ENCODE measurements at regions not wholly inside any gene's neighbourhood (a gene's known extent, or its start where the extent isn't known, plus 50 kb on each side); places are given as distances from the start of the nearest gene placed in this dataset.
A peak's percentile ranks its signal among the peaks of the same experiment; 100 is the strongest.
"Not testable (repeated sequence)": the region's sequence is repeated elsewhere in the genome, so short reads cannot be mapped to it uniquely, and the experiment has no call there.

DNA sequence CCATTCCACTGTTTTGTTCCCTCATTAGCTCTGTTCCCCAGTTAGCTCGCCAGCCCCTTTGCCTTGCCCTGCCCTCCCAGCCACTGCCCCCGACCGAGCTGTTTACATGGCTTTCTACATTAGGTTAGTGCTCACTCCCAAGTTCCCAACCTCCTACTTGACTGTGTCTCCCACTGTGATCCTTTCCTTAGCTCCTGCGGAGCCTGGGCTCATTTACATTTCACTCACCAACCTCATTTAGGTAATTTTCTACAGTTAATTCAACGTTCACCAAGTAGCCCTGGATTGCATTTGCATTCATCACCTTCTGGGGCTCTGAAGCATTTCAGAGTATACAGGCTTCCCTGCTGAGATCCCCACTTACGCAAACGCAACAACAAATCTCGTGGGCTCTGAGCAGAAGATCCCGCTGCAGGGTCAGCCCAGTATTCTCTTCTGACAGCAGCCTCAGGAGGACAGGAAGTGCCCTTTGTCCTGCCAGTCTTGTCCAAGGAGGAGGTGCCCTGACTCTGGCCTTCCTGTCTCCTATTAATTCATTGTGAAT is 325.8 kb upstream of the CCL2 start:
- H3K27ac ChIP-seq = no peak overlapping the region
- 0 to 52% (median 19%) methylated on average over 1 to 5 of the region's 9 CpGs; no CpG with 5 or more reads in 2 of the 10 experiments for WGBS, 10 experiments
- no peak overlapping the region for H3K4me3 ChIP-seq
- peaks cover 0 to 19% of the 10 kb centered on the region in 2 donors for H3K4me1 ChIP-seq (replicated peaks in 1 of 2)
- peak in 4 of 8 experiments; percentile 21 to 60 (median 32) for ATAC-seq (replicated peaks in 6 of 8)
- in situ Hi-C loops (cut with MboI; ENCODE audit: low pct_unique_long_range_greater_than_20kb in 2 of 9, low sequenced_read_pairs in 9 of 9, unreplicated experiment in 9 of 9) = loop anchor here in 1 of 9 experiments (10.0 to 25.0 kb wide), 2 partner anchors 142 to 226 kb away; no protein-coding TSS in a partner anchor

- not testable (repeated sequence) for H3K27ac ChIP-seq; H3K4me3 ChIP-seq; ATAC-seq (replicated peaks in 6 of 8)
- 0 to 100% (median 83%) methylated on average over 1 to 12 of the region's 19 CpGs; no CpG with 5 or more reads in 2 of the 10 experiments for WGBS, 10 experiments
- peaks cover 0 to 19% of the 10 kb centered on the region in 2 donors for H3K4me1 ChIP-seq (replicated peaks in 1 of 2)
- in situ Hi-C loops (cut with MboI; ENCODE audit: low pct_unique_long_range_greater_than_20kb in 2 of 9, low sequenced_read_pairs in 9 of 9, unreplicated experiment in 9 of 9) = loop anchor here in 1 of 9 experiments (25.0 kb wide), 1 partner anchor 144 kb away; no protein-coding TSS in a partner anchor
These were observed 323.8 kb upstream of the CCL2 start for GRCh38 chr17:33931148-33931814.

- H3K4me1 ChIP-seq (replicated peaks in 1 of 2) = peaks cover 0 to 19% of the 10 kb centered on the region in 2 donors
- peak overlapping the region in 1 of 2 donors; percentile 33 for H3K27ac ChIP-seq
- 20 to 94% (median 83%) methylated on average over 1 to 2 of the region's 2 CpGs; no CpG with 5 or more reads in 3 of the 10 experiments for WGBS, 10 experiments
- ATAC-seq (replicated peaks in 6 of 8) = no peak
- H3K4me3 ChIP-seq = no peak overlapping the region
- in situ Hi-C loops (cut with MboI; ENCODE audit: low pct_unique_long_range_greater_than_20kb in 2 of 9, low sequenced_read_pairs in 9 of 9, unreplicated experiment in 9 of 9) = loop anchor here in 1 of 9 experiments (25.0 kb wide), 1 partner anchor 146 kb away; no protein-coding TSS in a partner anchor
These were observed 322.1 kb upstream of the CCL2 start for GRCh38 chr17:33932996-33933395.

- Histone ChIP-seq H3K4me1 (replicated peaks in 1 of 2) (peaks cover 0 to 19% of the 10 kb centered on the region in 2 donors), H3K27ac (peak overlapping the region in 1 of 2 donors; percentile 33), H3K4me3 (no peak overlapping the region)
- peak in 4 of 8 experiments; percentile 18 to 64 (median 60) for ATAC-seq (replicated peaks in 6 of 8)
- in situ Hi-C loops (cut with MboI; ENCODE audit: low pct_unique_long_range_greater_than_20kb in 2 of 9, low sequenced_read_pairs in 9 of 9, unreplicated experiment in 9 of 9) = loop anchor here in 1 of 9 experiments (25.0 kb wide), 1 partner anchor 146 kb away; no protein-coding TSS in a partner anchor
- WGBS, 10 experiments = 0 to 77% (median 30%) methylated on average over 1 to 5 of the region's 5 CpGs; no CpG with 5 or more reads in 2 of the 10 experiments
These were observed 321.5 kb upstream of the CCL2 start for GRCh38 chr17:33933576-33933975.

DNA sequence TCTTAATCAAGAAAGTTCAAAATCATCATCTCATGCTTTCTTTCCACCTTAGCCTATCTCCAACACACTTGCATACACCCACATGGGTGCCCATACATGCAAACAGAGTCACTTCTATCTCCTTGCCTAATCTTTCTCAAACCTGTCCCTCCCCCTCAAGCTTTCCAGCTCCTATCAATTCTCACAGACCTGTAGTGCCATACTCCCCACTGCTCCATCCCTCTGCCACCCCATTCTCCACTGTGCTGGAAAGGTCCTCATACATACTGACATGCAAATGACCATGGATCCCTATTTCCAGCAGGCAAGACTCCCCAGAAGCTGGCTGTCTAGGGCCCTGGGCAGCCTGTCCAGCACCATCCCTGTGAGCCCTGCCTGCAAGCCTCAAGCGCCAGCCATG is 320.4 kb upstream of the CCL2 start:
- H3K27ac ChIP-seq = no peak overlapping the region
- peaks cover 0 to 10% of the 10 kb centered on the region in 2 donors for H3K4me1 ChIP-seq (replicated peaks in 1 of 2)
- no peak overlapping the region for H3K4me3 ChIP-seq
- in situ Hi-C loops (cut with MboI; ENCODE audit: low pct_unique_long_range_greater_than_20kb in 2 of 9, low sequenced_read_pairs in 9 of 9, unreplicated experiment in 9 of 9) = loop anchor here in 1 of 9 experiments (25.0 kb wide), 1 partner anchor 147 kb away; no protein-coding TSS in a partner anchor
- no peak for ATAC-seq (replicated peaks in 6 of 8)
- WGBS, 10 experiments = 44 to 100% (median 100%) methylated on average over 1 of the region's 1 CpG; no CpG with 5 or more reads in 7 of the 10 experiments

DNA sequence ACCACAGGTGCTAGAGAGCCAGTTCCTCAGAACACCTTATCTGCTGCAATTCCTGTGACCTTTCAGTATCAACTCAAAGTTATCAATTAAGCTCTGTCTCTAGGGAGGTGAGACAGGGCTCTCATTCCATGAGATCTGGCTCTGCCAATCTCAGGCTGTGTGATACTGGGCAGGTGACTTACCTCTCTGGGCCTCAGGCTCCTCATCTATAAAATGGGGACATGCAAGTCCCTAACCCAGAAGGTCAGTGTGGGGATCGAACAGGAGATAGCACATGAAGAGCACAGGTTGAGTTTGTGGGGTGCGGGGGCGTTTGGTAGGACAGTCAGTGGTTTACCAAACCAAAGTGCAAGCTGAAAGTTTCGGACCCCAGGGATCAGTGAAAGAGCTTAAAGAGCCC is 319.3 kb upstream of the CCL2 start:
- H3K4me3 ChIP-seq = no peak overlapping the region
- in situ Hi-C loops (cut with MboI; ENCODE audit: low pct_unique_long_range_greater_than_20kb in 2 of 9, low sequenced_read_pairs in 9 of 9, unreplicated experiment in 9 of 9) = loop anchor here in 1 of 9 experiments (25.0 kb wide), 1 partner anchor 149 kb away; no protein-coding TSS in a partner anchor
- WGBS, 10 experiments = 40 to 100% (median 71%) methylated on average over 1 to 4 of the region's 4 CpGs; no CpG with 5 or more reads in 7 of the 10 experiments
- no peak for ATAC-seq (replicated peaks in 6 of 8)
- H3K4me1 ChIP-seq (replicated peaks in 1 of 2) = peaks cover 0 to 10% of the 10 kb centered on the region in 2 donors
- no peak overlapping the region for H3K27ac ChIP-seq

- Histone ChIP-seq H3K27ac (no peak overlapping the region), H3K4me1 (replicated peaks in 1 of 2) (peaks cover 0 to 10% of the 10 kb centered on the region in 2 donors), H3K4me3 (no peak overlapping the region)
- in situ Hi-C loops (cut with MboI; ENCODE audit: low pct_unique_long_range_greater_than_20kb in 2 of 9, low sequenced_read_pairs in 9 of 9, unreplicated experiment in 9 of 9) = loop anchor here in 1 of 9 experiments (25.0 kb wide), 1 partner anchor 149 kb away; no protein-coding TSS in a partner anchor
- ATAC-seq (replicated peaks in 6 of 8) = no peak
- WGBS, 10 experiments = 0 to 100% (median 80%) methylated on average over 1 to 4 of the region's 5 CpGs; no CpG with 5 or more reads in 4 of the 10 experiments
These were observed 318.3 kb upstream of the CCL2 start for GRCh38 chr17:33936764-33937163.

DNA sequence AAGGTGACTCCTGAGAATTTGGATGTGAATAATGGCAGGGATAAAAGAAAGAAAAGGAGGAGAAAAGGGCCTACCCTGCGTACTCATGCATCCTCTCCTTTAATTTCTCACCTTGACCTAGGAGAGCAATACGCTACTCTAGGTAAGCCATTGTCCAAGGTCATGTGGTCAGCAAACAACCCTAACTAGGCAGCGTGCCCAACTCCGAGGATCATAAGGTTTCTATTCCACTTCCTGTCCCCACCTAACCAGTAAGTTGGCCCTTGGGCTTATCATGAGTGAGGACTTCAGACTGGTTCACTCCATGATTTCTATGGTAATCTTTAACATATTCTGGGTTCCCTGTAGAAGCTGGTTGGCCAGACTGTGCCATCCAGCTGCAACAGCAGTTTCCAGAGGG is 315.1 kb upstream of the CCL2 start:
- Histone ChIP-seq H3K4me3 (no peak overlapping the region), H3K4me1 (replicated peaks in 1 of 2) (peaks cover 0 to 6% of the 10 kb centered on the region in 2 donors), H3K27ac (no peak overlapping the region)
- in situ Hi-C loops (cut with MboI; ENCODE audit: low pct_unique_long_range_greater_than_20kb in 2 of 9, low sequenced_read_pairs in 9 of 9, unreplicated experiment in 9 of 9) = loop anchor here in 1 of 9 experiments (25.0 kb wide), 1 partner anchor 153 kb away; no protein-coding TSS in a partner anchor
- ATAC-seq (replicated peaks in 6 of 8) = no peak
- 60 to 94% (median 83%) methylated on average over 1 to 4 of the region's 4 CpGs; no CpG with 5 or more reads in 5 of the 10 experiments for WGBS, 10 experiments

GRCh38 chr17:33940769-33941370 is 314.2 kb upstream of the CCL2 start:
- no peak overlapping the region for H3K4me3 ChIP-seq
- ATAC-seq (replicated peaks in 6 of 8) = peak in 2 of 8 experiments; percentile 20 to 46
- 0 to 70% (median 30%) methylated on average over 1 to 5 of the region's 7 CpGs; no CpG with 5 or more reads in 4 of the 10 experiments for WGBS, 10 experiments
- H3K4me1 ChIP-seq (replicated peaks in 1 of 2) = peaks cover 0 to 6% of the 10 kb centered on the region in 2 donors
- in situ Hi-C loops (cut with MboI; ENCODE audit: low pct_unique_long_range_greater_than_20kb in 2 of 9, low sequenced_read_pairs in 9 of 9, unreplicated experiment in 9 of 9) = loop anchor here in 1 of 9 experiments (25.0 kb wide), 1 partner anchor 154 kb away; no protein-coding TSS in a partner anchor
- H3K27ac ChIP-seq = no peak overlapping the region

GRCh38 chr17:33941744-33942143 is 313.3 kb upstream of the CCL2 start:
- Histone ChIP-seq H3K4me3 (no peak overlapping the region), H3K4me1 (replicated peaks in 1 of 2) (peaks cover 0 to 6% of the 10 kb centered on the region in 2 donors), H3K27ac (no peak overlapping the region)
- in situ Hi-C loops (cut with MboI; ENCODE audit: low pct_unique_long_range_greater_than_20kb in 2 of 9, low sequenced_read_pairs in 9 of 9, unreplicated experiment in 9 of 9) = loop anchor here in 1 of 9 experiments (25.0 kb wide), 1 partner anchor 154 kb away; no protein-coding TSS in a partner anchor
- no peak for ATAC-seq (replicated peaks in 6 of 8)
- 0 to 85% (median 61%) methylated on average over 1 to 6 of the region's 6 CpGs; no CpG with 5 or more reads in 1 of the 10 experiments for WGBS, 10 experiments

DNA sequence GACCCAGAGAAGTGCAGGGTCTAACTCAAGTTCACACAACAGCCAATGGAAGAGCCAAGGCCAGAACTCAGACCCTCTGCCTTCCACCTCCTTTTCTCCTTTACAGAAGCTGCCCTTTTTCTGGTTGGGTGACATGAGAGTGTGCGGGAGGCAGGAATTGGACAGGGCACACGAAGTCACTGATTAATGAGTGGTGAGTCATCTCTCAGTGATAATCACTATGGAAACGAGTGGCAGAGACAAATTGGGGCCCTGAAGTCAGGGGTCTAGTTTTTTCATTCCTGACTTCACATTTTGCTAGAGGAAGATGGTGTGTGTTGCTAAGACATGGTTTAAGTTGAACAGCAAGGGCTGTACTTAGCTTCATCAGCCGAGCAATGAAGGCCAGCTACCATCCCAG is 312.7 kb upstream of the CCL2 start:
- H3K4me3 ChIP-seq = no peak overlapping the region
- ATAC-seq (replicated peaks in 6 of 8) = peak in 4 of 8 experiments; percentile 39 to 84 (median 46)
- 0 to 47% (median 35%) methylated on average over 1 to 4 of the region's 4 CpGs; no CpG with 5 or more reads in 3 of the 10 experiments for WGBS, 10 experiments
- in situ Hi-C loops (cut with MboI; ENCODE audit: low pct_unique_long_range_greater_than_20kb in 2 of 9, low sequenced_read_pairs in 9 of 9, unreplicated experiment in 9 of 9) = loop anchor here in 1 of 9 experiments (25.0 kb wide), 1 partner anchor 155 kb away; no protein-coding TSS in a partner anchor
- H3K4me1 ChIP-seq (replicated peaks in 1 of 2) = peaks cover 0 to 6% of the 10 kb centered on the region in 2 donors
- no peak overlapping the region for H3K27ac ChIP-seq

DNA sequence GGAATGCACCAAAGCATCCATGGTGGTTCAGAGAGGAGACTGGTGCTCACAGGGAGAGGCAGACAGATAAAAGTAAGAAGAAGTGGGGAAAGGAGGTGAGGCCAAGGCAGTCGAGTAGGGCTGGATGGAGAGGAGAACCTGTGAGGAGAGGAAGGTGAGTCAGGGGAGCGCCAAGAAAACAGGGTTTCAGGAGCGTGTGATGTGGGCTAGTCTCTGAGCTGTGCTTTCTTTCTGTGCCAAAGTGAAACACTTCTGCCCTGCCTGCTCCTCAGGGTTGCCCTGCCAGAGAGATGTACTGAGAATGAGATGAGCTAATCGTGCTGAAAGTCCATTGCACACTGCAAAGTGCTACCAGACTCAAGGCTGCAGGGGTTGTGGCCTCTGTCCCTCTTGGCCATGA is 310.7 kb upstream of the CCL2 start:
- H3K4me1 ChIP-seq (replicated peaks in 1 of 2) = peaks cover 0 to 6% of the 10 kb centered on the region in 2 donors
- WGBS, 10 experiments = 0 to 60% (median 17%) methylated on average over 1 to 3 of the region's 4 CpGs; no CpG with 5 or more reads in 3 of the 10 experiments

More for the DNA sequence above, 310.7 kb upstream of the CCL2 start:
- H3K4me3 ChIP-seq = no peak overlapping the region
- H3K27ac ChIP-seq = no peak overlapping the region
- in situ Hi-C loops (cut with MboI; ENCODE audit: low pct_unique_long_range_greater_than_20kb in 2 of 9, low sequenced_read_pairs in 9 of 9, unreplicated experiment in 9 of 9) = loop anchor here in 1 of 9 experiments (25.0 kb wide), 1 partner anchor 157 kb away; no protein-coding TSS in a partner anchor
- ATAC-seq (replicated peaks in 6 of 8) = peak in 1 of 8 experiments; percentile 17
